ENCODE measurements at regions not wholly inside any gene's neighbourhood (a gene's known extent, or its start where the extent isn't known, plus 50 kb on each side); places are given as distances from the start of the nearest gene placed in this dataset.

DNA sequence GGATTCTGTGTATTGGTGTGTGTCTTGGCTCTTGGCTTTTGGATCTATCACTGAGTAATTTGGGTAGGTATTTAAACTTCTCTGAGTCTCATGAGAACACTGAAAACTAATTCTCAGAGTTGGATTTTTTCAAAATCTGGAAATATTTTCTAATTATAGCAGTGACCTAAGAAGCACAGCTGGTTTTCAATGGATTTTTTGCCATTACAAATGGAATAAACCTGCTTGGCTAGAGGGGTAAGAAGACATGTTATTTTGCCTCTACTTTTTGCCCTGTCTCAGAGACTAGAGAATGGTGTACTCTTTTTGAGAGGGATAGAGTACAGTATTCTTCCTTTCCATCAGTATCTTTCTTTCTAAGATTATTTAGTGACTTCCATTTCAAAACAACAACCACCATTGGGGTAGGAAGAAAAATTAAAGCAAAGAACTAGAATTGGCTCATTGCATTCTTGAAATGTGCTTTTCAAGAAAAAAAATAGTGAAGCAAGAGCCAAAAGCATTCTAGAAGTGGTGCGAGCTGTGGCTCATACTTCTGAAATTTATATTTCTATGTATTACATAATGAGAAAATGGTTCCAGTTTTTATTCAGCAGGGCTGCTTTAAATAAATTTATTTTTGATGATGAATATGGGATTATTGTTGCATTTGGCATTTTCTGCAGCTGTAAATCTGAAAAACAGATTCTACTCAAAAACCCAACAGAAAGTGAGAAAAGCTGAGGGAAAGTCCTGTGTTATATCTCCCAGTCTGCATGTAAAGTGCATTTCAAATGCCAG, 850.2 kb upstream of the SLIT2 start:
- H3K27me3 ChIP-seq (ENCODE audit: control insufficient read depth, insufficient read depth, low read length): no peaks in the 10 kb centered on the region
- no peak overlapping the region for H3K4me3 ChIP-seq (ENCODE audit: low read depth, low read length)
- TF ChIP-seq, protein P1, sequence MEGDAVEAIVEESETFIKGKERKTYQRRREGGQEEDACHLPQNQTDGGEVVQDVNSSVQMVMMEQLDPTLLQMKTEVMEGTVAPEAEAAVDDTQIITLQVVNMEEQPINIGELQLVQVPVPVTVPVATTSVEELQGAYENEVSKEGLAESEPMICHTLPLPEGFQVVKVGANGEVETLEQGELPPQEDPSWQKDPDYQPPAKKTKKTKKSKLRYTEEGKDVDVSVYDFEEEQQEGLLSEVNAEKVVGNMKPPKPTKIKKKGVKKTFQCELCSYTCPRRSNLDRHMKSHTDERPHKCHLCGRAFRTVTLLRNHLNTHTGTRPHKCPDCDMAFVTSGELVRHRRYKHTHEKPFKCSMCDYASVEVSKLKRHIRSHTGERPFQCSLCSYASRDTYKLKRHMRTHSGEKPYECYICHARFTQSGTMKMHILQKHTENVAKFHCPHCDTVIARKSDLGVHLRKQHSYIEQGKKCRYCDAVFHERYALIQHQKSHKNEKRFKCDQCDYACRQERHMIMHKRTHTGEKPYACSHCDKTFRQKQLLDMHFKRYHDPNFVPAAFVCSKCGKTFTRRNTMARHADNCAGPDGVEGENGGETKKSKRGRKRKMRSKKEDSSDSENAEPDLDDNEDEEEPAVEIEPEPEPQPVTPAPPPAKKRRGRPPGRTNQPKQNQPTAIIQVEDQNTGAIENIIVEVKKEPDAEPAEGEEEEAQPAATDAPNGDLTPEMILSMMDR (IDR thresholded peaks at IDR 0.05; ENCODE audit: insufficient read depth, low read length, poor library complexity, severe bottlenecking): no peak
- H3K36me3 ChIP-seq (ENCODE audit: control insufficient read depth, insufficient read depth, low read length): no peaks in the 10 kb centered on the region
- DNase-seq (ENCODE audit: low read depth): no peak

DNA sequence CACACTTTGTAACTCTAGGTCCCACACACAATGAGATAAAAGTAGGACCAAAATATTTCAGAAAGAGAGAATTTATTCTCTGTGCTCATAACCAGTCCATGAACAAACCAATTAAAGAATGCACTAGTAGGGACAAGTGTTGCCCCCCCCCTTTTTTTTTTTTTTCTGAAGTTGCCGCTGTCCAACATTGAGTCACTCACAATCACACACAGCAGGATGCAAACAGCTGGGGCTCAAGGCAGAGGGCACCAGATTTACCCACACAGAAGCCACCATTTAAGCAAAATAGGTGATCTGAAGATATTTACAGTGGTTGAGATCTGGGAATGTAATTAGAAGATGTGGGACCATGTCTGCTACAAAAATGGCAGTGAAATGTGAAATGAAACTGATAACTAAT, 850.9 kb upstream of the SLIT2 start:
- Histone ChIP-seq H3K36me3 (ENCODE audit: control insufficient read depth, insufficient read depth, low read length) (no peaks in the 10 kb centered on the region), H3K4me3 (ENCODE audit: low read depth, low read length) (no peak overlapping the region), H3K27me3 (ENCODE audit: control insufficient read depth, insufficient read depth, low read length) (no peaks in the 10 kb centered on the region)
- no peak for DNase-seq (ENCODE audit: low read depth)
- TF ChIP-seq, protein P1 (IDR thresholded peaks at IDR 0.05; ENCODE audit: insufficient read depth, low read length, poor library complexity, severe bottlenecking): no peak

DNA sequence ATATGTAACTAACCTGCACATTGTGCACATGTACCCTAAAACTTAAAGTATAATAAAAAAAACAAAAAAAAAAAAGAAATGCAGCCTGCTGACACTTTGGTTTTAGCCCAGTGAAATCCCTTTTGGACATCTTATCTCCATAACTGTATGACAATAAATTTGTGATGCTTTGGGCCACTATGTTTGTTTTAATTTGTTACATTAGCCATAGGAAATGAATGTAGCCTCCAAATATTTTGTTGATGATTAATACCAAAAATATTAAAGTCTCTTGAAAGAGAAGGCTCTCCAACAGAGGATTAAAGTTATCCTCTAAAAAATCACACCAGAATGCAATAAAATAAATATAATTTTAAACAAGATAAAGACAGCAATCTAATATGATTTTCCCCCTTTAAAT, 852.7 kb upstream of the SLIT2 start:
- H3K27me3 ChIP-seq (ENCODE audit: control insufficient read depth, insufficient read depth, low read length): no peaks in the 10 kb centered on the region
- TF ChIP-seq, protein P1 (IDR thresholded peaks at IDR 0.05; ENCODE audit: insufficient read depth, low read length, poor library complexity, severe bottlenecking): no peak
- H3K4me3 ChIP-seq (ENCODE audit: low read depth, low read length): no peak overlapping the region
- DNase-seq (ENCODE audit: low read depth): no peak
- no peaks in the 10 kb centered on the region for H3K36me3 ChIP-seq (ENCODE audit: control insufficient read depth, insufficient read depth, low read length)

DNA sequence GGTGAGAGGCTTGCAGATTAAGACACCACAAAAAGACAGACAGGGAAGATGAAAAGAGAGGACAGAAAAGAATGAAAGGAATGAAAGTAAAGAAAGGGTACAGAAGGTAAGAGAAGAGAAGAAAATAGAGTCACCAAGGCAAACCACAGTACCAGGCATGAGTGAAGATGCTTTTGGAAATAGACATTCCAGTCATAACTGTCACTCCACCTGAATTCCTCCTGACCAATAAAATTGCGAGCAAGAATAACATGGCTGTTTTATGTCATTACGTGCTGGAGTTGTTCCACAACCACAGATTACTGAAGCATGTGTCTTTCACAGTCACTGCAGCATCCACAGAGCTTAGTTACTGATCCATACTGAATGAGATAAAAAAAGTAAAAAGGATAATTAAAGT, 864.9 kb upstream of the SLIT2 start:
- Histone ChIP-seq H3K4me3 (ENCODE audit: low read depth, low read length) (no peak overlapping the region), H3K27me3 (ENCODE audit: control insufficient read depth, insufficient read depth, low read length) (no peaks in the 10 kb centered on the region), H3K36me3 (ENCODE audit: control insufficient read depth, insufficient read depth, low read length) (no peaks in the 10 kb centered on the region)
- TF ChIP-seq, protein P1 (IDR thresholded peaks at IDR 0.05; ENCODE audit: insufficient read depth, low read length, poor library complexity, severe bottlenecking): no peak
- DNase-seq (ENCODE audit: low read depth): no peak

DNA sequence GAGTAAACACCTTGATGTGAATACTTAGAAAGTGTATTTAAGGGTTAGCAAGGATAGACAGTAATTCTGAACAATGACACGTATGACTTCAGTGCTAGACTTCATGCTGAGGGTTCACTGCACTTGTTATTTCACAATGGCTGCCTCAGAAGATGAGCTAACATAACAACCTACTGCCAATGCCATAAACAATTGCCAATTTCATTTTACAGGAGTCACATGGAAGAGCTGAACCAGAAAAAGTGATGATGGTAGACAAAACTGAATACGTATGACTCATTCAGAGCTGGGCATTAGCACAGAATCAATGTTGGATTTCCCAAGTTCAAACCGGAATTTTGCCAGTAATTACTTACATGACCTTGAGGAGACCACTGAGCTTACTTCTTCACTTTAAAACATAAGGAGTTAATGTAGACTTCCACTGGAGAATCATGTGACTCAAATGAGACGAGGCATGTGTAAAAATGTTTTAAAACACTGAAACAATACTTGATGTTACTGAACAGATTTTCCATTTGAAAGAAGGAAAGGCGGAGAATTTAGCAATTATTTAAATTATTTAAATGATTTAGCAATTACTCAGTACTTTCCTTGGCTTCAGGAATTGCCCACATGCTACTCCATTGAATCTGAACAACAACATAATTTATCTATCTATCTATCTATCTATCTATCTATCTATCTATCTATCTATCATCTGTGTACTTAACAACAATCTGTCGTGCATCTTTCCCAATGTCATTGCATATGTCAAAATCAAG, 868.5 kb upstream of the SLIT2 start:
- TF ChIP-seq, protein P1 (IDR thresholded peaks at IDR 0.05; ENCODE audit: insufficient read depth, low read length, poor library complexity, severe bottlenecking): no peak
- DNase-seq (ENCODE audit: low read depth): no peak
- Histone ChIP-seq H3K4me3 (ENCODE audit: low read depth, low read length) (no peak overlapping the region), H3K36me3 (ENCODE audit: control insufficient read depth, insufficient read depth, low read length) (no peaks in the 10 kb centered on the region), H3K27me3 (ENCODE audit: control insufficient read depth, insufficient read depth, low read length) (no peaks in the 10 kb centered on the region)
